AG09319 (cell line): ENCODE measurements at regions not wholly inside any gene's neighbourhood (a gene's known extent, or its start where the extent isn't known, plus 50 kb on each side); places are given as distances from the start of the nearest gene placed in this dataset.

Source experiments
- DNase-seq: peaks from one replicate; pipeline ENCODE4 v3.0.0-alpha.2; 2010; ENCODE audit warnings: low read depth; ENCODE audit errors: extremely low read depth
- CTCF ChIP-seq: IDR thresholded peaks from 2 replicates; pipeline ENCODE4 v1.5.1; 2011; ENCODE audit warnings: low read depth, mild to moderate bottlenecking, inconsistent platforms, low read length, moderate library complexity

DNA sequence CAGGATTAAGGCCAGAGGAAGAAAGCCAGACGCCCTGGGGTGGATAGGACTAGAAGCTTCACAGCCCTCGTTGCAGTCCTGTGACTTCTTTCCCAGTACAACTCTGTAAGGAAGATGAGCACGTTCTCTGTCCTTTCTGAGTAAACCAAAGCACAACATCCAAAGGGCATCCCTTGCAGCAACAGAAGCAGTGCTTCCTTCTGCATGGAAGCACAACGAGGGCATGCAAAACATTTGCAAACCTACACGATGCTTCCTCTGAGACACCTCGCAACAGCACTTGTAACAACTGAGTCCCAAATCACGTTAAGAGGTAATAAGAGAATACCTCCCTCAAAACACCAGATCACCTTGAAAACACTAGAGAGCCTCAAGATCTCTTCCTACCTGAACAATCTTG, 335.7 kb upstream of the RASGEF1B start:
- DNase-seq, result no peak
- TF ChIP-seq CTCF, result no peak

DNA sequence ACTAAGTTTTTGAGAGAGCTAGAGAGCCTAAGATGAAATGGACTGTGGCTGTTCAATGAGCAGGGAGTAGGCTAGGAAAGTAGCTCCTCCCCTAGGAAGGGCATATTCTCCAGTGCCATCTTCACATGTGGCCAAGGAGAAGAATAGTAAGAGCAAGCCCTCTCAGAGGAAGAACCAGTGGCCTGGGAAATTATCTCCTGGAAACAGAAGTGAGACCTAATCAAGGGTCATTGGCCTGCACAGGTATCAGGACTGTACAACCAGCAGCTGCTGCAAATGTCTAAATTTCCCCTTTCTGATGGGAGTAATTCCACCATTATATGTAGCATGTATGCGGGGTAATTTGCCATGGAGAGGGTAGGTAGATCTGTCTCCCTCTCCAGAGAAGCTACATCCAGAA, 334.8 kb upstream of the RASGEF1B start:
- TF ChIP-seq CTCF, result no peak
- DNase-seq, result no peak

GRCh38 chr4:81804849-81805248, 333.1 kb upstream of the RASGEF1B start:
- DNase-seq, result no peak
- TF ChIP-seq CTCF, result no peak

DNA sequence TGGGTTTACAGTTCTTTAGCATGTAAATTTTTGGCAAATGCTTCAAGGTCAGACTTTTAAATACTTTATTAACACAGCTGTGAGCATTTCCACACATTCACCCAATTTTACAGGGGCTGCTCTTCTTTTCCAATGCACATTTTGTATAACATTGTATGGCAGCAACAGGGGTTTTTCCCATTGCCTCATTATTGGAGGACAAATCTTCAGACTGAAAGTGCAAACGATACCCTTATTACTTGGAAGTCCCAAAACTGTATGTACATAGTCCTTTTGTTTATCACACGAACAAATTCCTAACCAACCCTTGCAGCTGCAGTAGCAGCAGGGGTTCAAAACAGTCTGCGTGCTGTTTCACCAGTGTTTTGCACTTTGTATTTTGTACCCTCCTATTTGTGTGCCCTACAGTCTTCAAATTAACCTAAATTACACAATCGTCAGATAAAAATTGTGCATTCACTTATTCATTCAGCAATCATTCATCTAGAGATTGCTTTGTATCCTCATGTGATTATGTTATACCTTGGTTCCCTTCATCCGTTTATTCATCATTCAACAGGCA, 330.7 kb upstream of the RASGEF1B start:
- no peak for DNase-seq
- TF ChIP-seq CTCF, result no peak

- no peak for DNase-seq
- TF ChIP-seq CTCF, result no peak
These were observed 327.7 kb upstream of the RASGEF1B start for GRCh38 chr4:81799371-81799770.

DNA sequence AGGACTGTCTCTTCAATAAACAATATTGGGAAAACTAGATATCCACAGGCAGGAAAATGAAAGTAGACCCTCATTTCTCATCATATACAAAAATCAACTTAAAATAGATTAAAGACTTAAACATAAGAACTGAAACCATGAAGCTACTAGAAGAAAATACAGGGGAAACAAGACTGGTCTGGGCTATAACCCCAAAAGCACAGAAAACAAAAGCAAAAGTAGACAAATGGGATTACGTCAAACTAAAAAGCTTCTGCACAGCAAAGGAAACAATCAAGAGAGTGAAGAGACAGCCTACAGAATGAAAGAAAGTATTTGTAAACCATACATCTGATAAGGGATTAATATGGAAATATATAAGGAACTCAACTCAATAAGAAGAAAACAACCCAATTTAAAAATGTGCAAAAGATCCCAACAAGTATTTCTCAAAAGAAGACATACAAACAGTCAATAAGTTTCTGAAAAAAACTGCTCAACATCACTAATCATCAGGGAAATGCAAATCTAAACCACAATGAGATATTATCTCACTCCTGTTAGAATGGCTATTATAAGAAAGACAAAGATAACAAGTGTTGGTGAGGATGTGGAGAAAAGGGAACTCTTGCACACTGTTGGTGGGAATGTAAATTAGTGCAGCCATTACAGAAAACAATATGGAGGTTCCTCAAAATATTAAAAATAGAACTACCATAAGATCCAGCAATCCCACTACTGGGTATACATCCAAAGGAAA, 325.3 kb upstream of the RASGEF1B start:
- DNase-seq, result no peak
- no peak for TF ChIP-seq CTCF

DNA sequence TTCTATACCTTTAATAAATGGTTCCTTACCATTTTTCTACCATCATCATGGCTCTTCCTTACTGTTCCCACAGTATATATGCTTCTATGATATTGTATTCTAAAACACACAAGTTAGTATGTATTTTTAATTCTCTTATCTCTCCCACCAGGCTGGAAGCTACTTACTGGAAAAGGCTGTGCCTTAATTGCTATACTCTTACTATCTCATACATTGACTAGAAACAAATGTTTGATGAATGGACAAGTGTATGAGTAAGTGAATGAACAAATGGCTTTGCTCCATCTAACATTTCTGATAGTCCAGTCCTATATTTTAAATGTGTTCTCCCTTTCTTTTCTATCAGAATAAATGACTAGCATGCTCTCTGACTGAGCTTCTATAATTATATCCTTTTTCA, 320.8 kb upstream of the RASGEF1B start:
- TF ChIP-seq CTCF, result no peak
- DNase-seq, result no peak
